HG02981 (cell line): ENCODE measurements at regions not wholly inside any gene's neighbourhood (a gene's known extent, or its start where the extent isn't known, plus 50 kb on each side); places are given as distances from the start of the nearest gene placed in this dataset.

Source experiments
- ATAC-seq: cut with Tn5 transposase; IDR thresholded peaks from one replicate; pipeline ENCODE4 v1.9.1; 2021; ENCODE audit warnings: mild to moderate bottlenecking, moderate library complexity; ENCODE audit not compliant: unreplicated experiment

DNA sequence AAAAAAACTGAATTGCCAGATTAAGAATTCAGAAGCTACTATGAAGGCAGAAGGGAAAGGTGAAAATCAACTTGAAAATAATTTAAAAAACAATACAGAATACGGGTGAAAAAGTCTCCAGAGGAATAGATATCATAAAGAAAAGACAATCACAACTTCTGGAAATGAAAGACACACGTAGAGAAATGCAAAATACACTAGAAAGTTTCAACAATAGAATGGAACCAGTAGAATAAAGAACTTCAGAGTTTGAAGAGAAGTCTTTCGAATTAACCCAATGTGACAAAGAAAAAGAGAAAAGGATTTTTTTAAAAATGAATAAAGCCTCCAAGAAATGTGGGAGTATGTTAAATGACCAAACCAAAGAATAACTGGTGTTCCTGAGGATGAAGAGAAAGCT is 263.8 kb upstream of the FAT3 start:
- no peak for ATAC-seq

DNA sequence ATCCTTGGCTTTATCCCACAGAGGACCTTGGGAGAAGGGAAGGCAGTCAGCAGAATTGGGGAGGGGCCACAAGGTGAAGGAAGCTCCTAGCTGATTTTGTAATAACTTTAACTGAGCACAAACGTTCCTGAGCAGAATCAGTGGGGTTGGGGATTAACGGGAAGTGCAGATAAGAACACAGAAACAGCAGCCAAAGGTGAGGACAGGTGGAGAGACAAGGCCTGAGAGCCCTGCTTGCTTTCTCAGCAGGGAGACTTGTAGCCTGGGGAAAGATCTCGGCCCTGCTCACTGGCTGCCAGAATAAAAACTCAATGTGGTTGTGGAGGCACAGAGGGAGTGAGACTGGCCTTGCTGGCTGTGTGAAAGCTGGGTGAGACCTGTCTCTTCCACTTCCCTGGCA is 265.2 kb upstream of the FAT3 start:
- ATAC-seq = no peak

DNA sequence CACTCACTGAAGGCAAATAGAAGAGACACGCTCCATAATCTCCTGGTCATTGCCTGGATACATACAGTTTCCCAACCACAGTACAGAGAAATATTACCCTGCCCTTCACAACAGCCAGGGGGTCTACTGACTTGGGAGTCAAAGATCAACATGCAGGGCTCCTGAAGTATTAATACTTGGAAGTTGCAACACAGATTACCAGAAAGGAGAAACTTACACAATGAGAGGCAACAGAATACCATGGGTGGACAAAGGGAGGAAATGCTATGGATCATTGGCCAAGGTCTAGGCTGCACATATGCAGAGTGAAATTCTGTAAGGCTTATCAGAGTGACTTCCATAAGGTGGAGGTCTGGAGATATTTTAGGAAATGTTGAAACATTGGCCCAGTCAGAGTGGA is 267.9 kb upstream of the FAT3 start:
- ATAC-seq = no peak

DNA sequence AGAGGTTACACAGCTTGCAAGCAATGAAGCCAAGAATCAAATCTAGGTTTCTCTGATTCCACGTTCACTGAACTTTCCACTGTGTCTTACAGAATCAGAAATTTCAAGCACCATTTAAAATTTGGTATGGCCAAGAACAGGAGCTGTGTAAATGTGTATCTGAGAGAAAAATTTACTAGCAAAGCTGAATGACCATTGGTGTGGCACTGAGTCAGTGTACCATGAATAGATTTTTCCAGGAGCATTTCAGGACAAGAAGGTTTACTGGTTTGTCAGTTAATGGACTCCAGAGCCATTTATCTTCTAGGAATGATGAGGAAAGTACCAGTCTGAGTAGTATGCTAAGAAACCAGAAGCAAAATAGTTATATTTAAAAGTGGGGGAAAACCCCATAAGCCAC is 269.4 kb upstream of the FAT3 start:
- ATAC-seq = no peak

DNA sequence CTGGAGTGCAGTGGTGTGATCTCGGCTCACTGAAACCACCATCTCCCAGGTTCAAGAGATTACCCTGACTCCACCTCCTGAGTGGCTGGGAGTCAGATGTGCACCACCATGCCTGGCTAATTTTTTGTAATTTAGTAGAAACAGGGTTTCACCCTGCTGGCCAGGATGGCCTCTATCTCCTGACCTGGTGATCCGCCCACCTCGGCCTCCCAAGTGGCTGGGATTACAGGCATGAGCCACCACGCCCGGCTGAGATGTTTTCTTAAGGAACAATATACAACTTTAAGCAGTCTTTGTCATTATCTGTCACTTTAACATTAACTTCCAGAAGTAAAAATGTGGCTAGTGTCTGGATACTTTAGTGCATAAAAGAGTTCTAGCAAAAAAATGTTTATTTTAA is 272.6 kb upstream of the FAT3 start:
- no peak for ATAC-seq

DNA sequence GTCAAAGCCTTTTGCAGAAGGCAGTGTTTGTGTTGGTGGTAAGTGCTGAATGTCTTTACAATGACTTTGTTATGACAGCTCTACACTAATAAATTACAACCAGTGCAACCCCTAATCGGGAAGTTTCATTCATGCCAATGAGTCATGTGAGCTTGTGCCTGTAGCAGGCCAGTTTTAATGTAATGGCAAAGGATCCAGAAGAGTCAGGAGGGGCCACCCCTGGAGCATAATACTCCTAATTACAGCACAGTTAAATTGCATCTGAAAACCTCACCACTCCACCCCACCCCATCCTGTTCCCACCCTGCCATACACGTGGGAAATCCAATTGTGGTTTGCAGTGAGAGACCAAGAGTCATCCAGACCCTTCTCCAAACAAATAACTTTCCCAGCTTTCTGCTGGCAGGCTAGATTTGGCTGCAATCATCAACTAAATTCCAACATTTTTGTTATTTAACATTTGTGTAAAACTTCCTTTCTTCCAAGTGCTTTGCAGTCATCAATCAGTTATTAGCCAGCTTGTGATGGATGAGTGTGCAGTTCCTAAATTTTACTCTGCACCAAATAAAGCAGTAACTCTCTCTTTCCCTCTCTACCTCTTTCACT is 277.3 kb upstream of the FAT3 start:
- ATAC-seq = no peak

DNA sequence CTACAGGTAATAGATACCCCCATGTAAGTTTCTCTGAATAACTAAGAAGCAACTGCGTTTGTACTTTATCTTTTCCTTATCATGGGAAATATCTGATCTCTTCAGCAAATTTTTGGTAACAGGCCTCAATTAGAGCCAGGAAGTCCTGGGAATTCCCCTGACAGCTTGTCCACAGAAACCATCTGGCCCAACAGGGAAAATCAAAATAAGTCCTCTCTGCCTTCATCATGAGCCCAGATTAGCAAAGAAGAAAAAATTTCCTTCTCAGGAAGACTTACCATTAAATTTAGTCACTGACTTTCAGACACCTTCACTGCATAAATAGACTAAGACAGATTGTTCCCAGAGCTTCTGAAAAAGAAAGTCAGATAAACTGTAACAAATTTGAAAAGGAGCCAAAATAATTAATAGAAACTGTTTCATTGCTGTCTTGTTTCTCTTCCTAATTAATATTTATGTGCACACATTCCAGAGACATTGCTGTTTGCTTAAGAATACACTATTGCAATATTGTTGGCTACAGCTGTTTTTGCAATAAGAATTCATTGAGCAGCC is 278.1 kb upstream of the FAT3 start:
- no peak for ATAC-seq

DNA sequence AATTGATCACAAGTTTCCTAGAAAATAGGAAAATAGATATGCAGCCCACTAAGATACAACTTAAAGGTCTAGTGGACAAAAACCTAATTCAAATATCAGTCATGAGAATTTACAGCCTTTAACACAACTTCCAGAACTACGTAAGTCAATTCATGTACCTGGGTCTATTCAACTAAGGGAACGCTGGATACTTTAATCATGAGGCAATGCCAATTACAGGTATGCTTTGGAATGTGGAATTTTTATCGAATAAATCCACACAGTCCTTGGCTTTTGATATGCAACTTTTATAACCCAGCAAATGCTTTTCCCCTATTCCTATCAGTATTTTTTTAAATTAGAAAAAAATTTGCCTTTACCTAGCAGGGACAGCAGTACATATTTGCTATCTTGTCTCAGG is 289.5 kb upstream of the FAT3 start:
- ATAC-seq = no peak

DNA sequence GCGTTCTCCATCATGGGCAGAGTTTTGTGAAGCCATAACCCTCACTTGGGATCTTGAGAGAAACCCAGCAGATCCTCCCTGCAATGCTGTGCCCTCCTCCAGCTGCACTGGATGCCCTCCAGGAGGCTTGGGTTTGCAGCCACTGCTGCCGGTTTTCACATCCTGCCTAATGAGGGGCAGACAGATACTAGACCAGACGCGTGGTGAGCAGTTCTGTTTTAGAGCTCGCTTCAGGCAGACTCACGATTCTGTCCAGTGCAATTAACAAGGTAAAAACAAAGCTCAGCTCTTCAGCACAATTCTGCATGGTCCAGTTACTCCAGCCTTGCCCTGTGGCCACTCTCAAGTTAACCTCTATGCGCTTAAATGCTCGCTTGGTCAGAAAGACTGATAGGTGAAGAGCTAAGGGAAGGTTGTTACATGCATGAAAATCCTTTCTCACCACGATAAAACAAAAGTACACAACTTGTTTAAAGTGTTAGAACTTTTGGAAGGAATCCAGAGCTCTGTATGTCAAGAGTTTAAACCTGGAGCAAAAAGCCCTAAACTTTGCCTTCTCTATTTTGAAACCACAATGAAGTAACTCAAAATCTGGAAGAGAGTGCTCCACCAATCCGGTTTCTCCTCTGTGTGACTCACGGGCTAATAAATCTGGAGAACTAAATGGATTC is 292.3 kb upstream of the FAT3 start:
- no peak for ATAC-seq

DNA sequence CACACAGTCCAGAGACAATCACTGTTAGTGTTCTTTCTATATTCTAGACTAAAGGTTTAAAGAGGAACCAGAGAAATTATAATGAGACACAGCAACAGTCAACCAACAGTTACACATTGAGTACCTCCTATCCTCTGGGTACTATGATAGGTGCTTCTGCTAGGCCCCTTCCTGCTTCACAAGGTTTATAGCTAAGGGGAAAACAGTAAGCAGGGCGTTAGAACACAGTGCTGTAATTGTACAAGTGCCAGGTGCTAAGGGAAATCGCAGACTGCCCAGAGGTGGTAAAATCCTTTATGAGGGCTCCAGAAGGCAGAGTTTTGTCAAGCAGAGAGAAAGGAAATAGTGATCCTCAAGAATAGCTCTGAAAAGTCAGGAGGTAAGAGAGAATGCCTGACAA is 297.2 kb upstream of the FAT3 start:
- ATAC-seq = no peak

DNA sequence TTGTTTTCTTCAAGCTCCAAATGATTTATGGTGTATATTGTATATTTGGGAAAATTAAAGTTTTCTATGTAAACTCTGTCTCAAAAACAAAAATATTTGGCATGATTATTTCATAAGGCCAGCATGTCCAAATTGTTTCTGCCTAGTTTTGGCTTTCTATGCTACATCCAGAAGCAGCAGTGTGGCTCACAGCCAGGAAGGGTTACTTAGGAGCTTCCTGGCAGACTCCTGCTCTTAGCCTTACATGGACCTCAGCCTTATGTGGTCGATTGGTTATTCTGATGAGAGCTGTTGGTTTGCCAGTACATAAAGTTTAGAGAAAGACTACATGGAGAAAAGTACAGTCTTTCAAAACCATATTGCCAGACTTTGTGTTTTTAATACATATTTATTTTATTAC is 297.7 kb upstream of the FAT3 start:
- ATAC-seq = no peak

DNA sequence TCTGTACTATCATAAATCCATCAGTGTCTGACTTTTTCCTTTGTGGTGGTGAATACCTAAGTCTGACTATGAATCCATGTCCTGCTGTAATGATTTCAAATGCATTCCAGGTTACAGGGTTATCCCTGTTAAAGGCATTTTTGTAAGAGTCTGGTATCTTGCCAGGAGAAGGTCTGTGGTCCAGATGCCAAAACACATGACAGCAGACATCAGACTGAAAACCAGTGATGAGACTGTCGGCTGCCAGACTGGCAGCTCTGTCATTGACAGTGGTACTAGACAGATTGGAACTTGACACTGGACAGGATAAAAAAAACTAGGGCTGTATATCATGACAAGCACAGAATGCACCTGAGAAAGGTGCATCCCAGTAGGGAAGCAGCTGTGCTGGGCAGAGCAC is 301.8 kb upstream of the FAT3 start:
- ATAC-seq = no peak

DNA sequence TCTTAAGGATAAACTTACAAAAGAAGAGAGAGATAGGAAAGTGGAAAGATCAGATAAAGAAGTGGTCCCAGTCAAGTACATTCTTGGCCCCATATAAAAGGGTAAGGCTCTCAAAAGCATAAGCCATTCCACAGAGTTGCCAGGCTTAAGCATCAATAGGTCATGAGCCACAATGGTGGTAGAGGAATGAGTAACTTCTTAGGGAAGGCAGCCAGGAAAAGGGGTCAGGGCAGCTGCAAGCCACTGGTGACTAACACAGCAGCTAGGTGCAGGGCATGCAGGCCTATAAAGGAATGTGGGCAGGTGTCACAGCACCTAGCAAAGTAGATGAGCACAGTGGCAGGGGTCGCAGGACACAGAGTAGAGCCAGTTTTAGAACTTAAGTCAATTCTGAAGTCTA is 302.6 kb upstream of the FAT3 start:
- ATAC-seq = no peak

DNA sequence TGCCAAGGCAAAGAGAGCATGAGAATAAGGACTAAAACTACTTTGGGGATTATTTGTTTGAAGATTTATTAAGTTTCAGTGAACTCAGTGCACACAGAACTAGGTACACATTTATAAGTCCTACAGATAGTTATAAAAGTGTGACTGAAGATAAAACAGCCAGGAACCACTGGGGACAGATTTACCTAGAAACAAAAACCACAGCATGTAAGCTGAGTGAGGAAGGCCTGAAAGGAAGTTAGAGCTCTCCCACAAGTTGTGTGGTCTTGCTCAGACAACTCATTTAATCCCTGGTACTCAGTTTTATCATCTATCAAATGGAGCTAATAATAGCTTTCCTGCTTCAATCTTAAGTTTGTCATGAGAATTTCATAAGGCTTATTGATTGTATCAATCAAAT is 311.2 kb upstream of the FAT3 start:
- ATAC-seq = no peak

DNA sequence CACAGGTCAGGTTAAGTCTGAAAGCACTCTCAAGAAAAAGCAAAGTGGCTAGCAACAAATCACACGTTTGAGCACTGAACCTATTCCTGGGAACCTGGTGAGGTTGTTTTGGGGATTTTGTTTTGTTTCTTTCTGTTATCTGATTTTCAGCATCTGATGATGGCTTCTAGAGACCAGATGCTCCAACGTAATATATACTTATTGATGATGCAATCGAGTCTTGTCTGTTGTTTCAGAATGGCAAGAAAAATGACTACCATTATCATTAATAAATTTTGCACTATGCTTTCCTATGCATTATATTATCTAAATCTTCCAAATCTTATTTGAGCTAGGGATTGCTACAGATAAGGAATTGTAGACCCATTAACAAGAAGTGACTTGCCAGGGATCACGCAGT is 312.3 kb upstream of the FAT3 start:
- ATAC-seq = no peak

DNA sequence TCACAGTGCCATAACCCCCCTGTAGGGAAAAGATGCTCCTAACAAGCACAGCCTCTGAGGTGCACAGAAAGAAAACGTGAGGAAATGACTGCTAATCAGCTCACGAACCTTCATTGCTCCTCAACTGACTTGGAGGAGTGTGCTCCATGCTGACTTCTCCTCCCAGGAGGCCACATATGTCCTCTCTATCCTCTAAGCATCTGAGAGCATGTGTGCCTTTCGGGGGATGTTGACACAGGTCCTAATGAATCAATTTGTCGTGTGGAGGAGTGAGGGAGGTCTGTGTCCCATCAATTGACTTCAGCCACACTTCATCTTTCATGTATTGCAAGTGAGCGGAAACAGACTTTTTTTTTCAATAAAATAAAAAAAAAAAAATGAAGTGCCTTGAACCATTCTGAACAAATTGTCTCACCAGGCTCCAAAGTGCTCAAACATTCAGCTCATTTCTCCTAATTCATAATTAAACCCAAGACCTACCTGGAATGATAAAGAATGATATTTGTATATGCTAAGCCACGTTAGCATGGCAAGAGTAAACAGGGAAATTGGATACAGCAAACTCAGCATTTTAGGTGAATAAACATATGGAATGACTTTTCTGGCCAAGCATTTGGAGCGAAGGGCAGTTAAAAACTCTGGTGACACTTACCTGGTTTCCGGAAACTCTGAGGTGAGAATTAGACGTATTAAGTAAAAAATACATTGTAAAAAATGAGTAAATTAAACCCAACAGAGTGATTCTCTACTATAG is 317.6 kb upstream of the FAT3 start:
- ATAC-seq = no peak

DNA sequence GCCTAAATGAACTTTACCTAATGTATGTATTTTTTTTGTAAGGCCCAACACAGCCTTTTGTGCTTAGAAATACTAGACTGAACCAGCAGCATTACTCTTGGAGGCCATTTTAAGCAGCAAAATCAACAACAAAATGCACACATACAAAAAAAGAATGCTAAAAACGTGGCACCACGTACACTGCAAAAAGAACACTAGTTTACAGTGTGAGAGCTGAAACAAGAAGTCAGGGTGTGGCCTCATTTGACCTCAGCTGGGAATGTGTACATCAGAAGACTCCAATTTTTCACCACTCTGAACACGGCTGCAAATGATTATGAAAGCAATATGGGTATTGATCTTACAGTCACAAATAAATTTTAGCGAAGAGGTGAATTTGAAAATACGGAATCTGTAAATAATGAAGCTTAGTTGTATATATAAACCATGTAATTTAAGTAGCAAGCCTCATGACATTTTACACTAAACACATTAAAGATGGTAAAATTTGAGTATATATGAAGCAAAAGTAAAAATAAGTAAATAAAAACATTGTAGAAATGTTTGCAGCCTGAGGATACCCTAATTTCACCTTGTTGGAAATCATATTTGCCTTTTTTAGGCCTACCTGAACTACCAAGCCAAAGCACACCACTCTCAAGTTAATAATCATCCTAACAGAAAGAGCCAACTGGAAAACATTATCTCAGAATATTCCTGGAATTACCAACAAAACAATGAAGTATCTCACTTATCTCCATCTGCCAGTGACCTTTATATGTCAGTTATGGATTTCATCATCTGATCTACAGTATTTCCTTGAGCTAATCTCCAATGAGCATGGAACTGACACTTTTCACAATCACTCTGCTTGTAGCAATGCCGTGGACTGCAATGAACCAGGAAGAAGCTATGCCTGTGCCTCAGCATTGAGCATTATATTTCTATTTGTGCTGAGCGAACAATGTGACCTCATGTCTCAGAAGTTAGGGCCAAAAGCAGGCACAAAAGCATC is 319.5 kb upstream of the FAT3 start:
- no peak for ATAC-seq

DNA sequence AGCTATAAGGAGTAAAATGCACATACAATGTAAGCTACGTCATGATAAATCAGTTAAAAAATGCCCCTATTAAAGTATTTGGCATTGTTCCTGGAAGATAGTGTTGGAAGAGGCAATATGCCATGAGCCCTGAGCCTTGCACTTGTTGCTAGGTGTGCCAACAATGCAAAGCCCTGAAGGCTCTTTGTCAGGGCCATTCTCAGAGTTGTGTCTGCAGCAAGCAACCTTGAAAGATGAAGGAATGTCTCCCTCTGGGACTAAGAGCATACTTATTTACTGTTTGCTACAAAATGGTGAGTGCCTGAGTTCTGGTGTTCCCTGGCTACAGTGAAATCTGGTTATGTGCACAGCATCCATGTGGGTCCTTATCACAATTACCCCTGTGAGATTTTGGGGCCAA is 322.3 kb upstream of the FAT3 start:
- ATAC-seq = no peak

DNA sequence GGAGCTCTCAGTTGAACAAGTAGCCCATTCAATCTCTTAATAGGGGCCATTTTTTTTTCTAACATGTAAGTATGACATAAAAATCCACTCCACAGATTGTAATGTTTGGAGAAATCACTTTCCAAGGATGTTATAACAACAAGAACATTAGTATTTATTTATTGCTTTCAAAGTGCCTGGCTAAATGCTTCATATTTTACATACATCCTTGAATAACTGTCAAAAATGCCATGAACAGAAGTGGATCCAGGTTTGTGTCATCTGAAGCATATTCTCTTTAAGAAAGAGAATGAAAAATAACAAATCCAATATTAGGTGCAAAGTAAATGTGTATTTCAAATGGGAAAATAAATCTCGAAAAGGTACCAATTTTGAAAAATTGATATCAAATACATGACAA is 344.0 kb upstream of the FAT3 start:
- ATAC-seq = no peak

DNA sequence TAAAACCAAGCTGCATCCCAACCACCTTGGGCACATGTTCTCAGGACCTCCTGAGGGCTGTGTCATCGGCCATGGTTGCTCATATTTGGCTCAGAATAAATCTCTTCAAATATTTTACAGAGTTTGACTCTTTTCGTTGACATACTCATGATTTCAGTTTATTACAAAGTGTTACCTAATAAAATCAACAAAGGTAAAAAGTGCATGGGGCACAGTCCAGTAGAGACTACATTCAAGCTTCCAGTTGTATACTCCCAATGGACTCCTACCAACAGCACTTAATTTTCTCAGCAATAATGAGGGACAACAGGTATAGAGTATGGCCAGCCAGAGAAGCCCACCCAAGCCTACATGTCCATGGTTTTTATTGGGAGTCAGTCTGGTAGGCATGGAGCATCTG is 347.9 kb upstream of the FAT3 start:
- no peak for ATAC-seq

DNA sequence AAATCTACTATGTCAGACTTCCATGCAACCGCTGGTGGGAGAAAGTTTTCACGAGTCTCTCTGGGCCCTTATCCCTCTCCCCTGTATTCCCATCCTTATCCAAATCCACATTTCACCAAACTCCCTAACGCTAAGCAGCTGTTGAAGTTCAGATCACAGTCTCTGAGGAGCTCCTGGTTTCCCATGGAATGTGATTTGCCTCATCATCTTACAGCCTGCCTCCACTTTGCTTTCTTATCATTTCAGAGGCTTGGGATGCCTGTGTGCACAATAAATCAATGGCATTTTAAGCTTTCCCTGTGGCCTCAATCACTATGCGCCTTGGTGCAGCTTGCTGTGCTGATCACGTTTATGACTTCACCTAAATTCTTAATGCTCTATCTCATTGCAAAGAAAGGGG is 352.4 kb upstream of the FAT3 start:
- ATAC-seq = no peak
